Smooth muscle cell (in vitro differentiated cells): ENCODE measurements at regions not wholly inside any gene's neighbourhood (a gene's known extent, or its start where the extent isn't known, plus 50 kb on each side); places are given as distances from the start of the nearest gene placed in this dataset.

ENCODE experiments used
- DNase-seq: peaks from one replicate; lab custom pipeline; 2025; ENCODE audit not compliant: unreplicated experiment; lab: John Stamatoyannopoulos, UW
- H2AFZ ChIP-seq: fragments of 200-600 bp; sonication (generic); 2 replicates; pipeline ENCODE4 v1.6.0; 2016; ENCODE audit warnings: antibody characterized with exemption, low read depth, mild to moderate bottlenecking
- H3F3A ChIP-seq: fragments of 200-600 bp; sonication (generic); 2 replicates; pipeline ENCODE4 v1.6.0; 2017; ENCODE audit warnings: antibody characterized with exemption, low read depth
- H3K27ac ChIP-seq: fragments of 200-600 bp; sonication (generic); 2 replicates; pipeline ENCODE4 v1.5.1; 2016; ENCODE audit warnings: low read depth, mild to moderate bottlenecking
- H3K27me3 ChIP-seq: fragments of 200-600 bp; sonication (generic); 2 replicates; pipeline ENCODE4 v1.6.1; 2016; ENCODE audit warnings: low read depth, mild to moderate bottlenecking
- H3K36me3 ChIP-seq: fragments of 200-600 bp; sonication (generic); 2 replicates; pipeline ENCODE4 v1.5.1; 2016; ENCODE audit warnings: low read depth
- H3K4me1 ChIP-seq: fragments of 200-600 bp; sonication (generic); 2 replicates; pipeline ENCODE4 v1.5.1; 2016; ENCODE audit warnings: low read depth
- H3K4me2 ChIP-seq: fragments of 200-600 bp; sonication (generic); 2 replicates; pipeline ENCODE4 v1.6.0; 2016; ENCODE audit warnings: mild to moderate bottlenecking
- H3K4me3 ChIP-seq: fragments of 200-600 bp; sonication (generic); 2 replicates; pipeline ENCODE4 v1.5.1; 2016; ENCODE audit warnings: mild to moderate bottlenecking
- H3K79me2 ChIP-seq: fragments of 200-600 bp; sonication (generic); 2 replicates; pipeline ENCODE4 v1.6.0; 2016; ENCODE audit warnings: low read depth, mild to moderate bottlenecking
- H3K9ac ChIP-seq: fragments of 200-600 bp; sonication (generic); 2 replicates; pipeline ENCODE4 v1.6.0; 2016; ENCODE audit warnings: low read depth
- H3K9me3 ChIP-seq: fragments of 200-600 bp; sonication (generic); replicated peaks from 2 replicates; pipeline ENCODE4 v1.5.1; 2016; ENCODE audit warnings: low read depth
- H4K20me1 ChIP-seq: fragments of 200-600 bp; sonication (generic); 2 replicates; pipeline ENCODE4 v1.6.0; 2016; ENCODE audit warnings: low read depth
- CTCF ChIP-seq: fragments of 200-600 bp; sonication (generic); IDR thresholded peaks from 2 replicates; pipeline ENCODE4 v1.5.1; 2017; ENCODE audit warnings: borderline replicate concordance, mild to moderate bottlenecking, antibody characterized with exemption; ENCODE audit not compliant: insufficient read depth, poor library complexity, severe bottlenecking
- WGBS: methylation state at CpG from one replicate; pipeline ENCODE4 v1.1.7; 2016; ENCODE audit warnings: low lambda C conversion rate; 5-methylcytosine and 5-hydroxymethylcytosine counted together

- Histone ChIP-seq H3K4me3 (no peak overlapping the region), H3F3A (no peaks in the 10 kb centered on the region), H3K36me3 (no peaks in the 10 kb centered on the region), H3K9me3 (no peaks in the 10 kb centered on the region), H3K27ac (no peak overlapping the region), H2AFZ (no peak overlapping the region), H3K4me2 (no peak overlapping the region), H3K27me3 (no peaks in the 10 kb centered on the region), H3K4me1 (no peaks in the 10 kb centered on the region), H3K9ac (no peak overlapping the region), H3K79me2 (no peaks in the 10 kb centered on the region), H4K20me1 (no peaks in the 10 kb centered on the region)
- WGBS, result 88% methylated on average over 2 of the region's 2 CpGs
- TF ChIP-seq CTCF, result no peak
- DNase-seq, result no peak
Measured at GRCh38 chr4:148654131-148654530, 211.9 kb upstream of the NR3C2 start.

- Histone ChIP-seq H3K27ac (no peak overlapping the region), H3K36me3 (no peaks in the 10 kb centered on the region), H3K4me3 (no peak overlapping the region), H3K9ac (no peak overlapping the region), H3K79me2 (no peaks in the 10 kb centered on the region), H3K4me2 (no peak overlapping the region), H4K20me1 (no peaks in the 10 kb centered on the region), H3K4me1 (no peaks in the 10 kb centered on the region), H3K9me3 (no peaks in the 10 kb centered on the region), H3F3A (no peaks in the 10 kb centered on the region), H2AFZ (no peak overlapping the region), H3K27me3 (no peaks in the 10 kb centered on the region)
- TF ChIP-seq CTCF, result no peak
- WGBS, result 69% methylated on average over 4 of the region's 4 CpGs
- DNase-seq, result no peak
Measured at GRCh38 chr4:148653681-148654080, 211.5 kb upstream of the NR3C2 start.

GRCh38 chr4:148651991-148652390 is 209.8 kb upstream of the NR3C2 start:
- Histone ChIP-seq H3F3A (no peaks in the 10 kb centered on the region), H3K9ac (no peak overlapping the region), H3K27me3 (no peaks in the 10 kb centered on the region), H3K4me2 (no peak overlapping the region), H3K9me3 (no peaks in the 10 kb centered on the region), H4K20me1 (no peaks in the 10 kb centered on the region), H3K79me2 (no peaks in the 10 kb centered on the region), H3K4me1 (no peaks in the 10 kb centered on the region), H3K4me3 (no peak overlapping the region), H2AFZ (no peak overlapping the region), H3K27ac (no peak overlapping the region), H3K36me3 (no peaks in the 10 kb centered on the region)
- DNase-seq, result no peak
- TF ChIP-seq CTCF, result no peak
- WGBS, result 90% methylated on average over 2 of the region's 2 CpGs

- no peaks in the 10 kb centered on the region for H3F3A ChIP-seq
- no peaks in the 10 kb centered on the region for H3K4me1 ChIP-seq
- no peaks in the 10 kb centered on the region for H4K20me1 ChIP-seq
- no peak for TF ChIP-seq CTCF
- H3K27me3 ChIP-seq, result no peaks in the 10 kb centered on the region
- no peak overlapping the region for H3K9ac ChIP-seq
- H3K4me3 ChIP-seq, result no peak overlapping the region
- H3K4me2 ChIP-seq, result no peak overlapping the region
- no peak overlapping the region for H3K27ac ChIP-seq
- H2AFZ ChIP-seq, result no peak overlapping the region
- DNase-seq, result no peak
- no peaks in the 10 kb centered on the region for H3K9me3 ChIP-seq
- H3K36me3 ChIP-seq, result no peaks in the 10 kb centered on the region
- WGBS, result 90% methylated on average over 1 of the region's 1 CpG
- no peaks in the 10 kb centered on the region for H3K79me2 ChIP-seq
Measured at GRCh38 chr4:148649652-148650331, 207.6 kb upstream of the NR3C2 start.
